ENCODE measurements at regions not wholly inside any gene's neighbourhood (a gene's known extent, or its start where the extent isn't known, plus 50 kb on each side); places are given as distances from the start of the nearest gene placed in this dataset.
A peak's percentile ranks its signal among the peaks of the same experiment; 100 is the strongest.

DNA sequence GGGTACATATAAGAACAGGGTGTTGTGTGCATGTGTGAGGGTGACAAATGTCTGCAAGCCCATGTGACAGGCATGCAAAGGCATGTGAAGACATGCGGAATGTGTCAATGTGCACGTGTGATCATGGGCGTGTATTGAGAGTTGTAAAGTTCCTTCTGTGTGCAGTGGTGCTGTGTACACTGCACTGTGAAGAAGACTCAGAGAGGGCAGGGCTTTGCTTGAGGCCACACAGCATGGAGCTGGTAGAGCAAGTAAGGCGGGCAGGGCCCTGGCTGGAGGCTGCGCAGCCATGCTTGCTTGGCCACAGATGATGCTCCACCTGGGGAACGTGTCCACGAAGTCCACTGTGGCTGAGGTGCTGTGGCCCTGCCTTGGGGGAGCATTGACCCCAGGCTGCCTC, 66.8 kb downstream of the PTPRS start:
- Mint-ChIP-seq H3K4me1 (ENCODE audit: unreplicated experiment) (no peaks in the 10 kb centered on the region), H3K9me3 (ENCODE audit: unreplicated experiment) (no peaks in the 10 kb centered on the region), H3K36me3 (ENCODE audit: unreplicated experiment) (peaks cover 15% of the 10 kb centered on the region), H3K27ac (ENCODE audit: unreplicated experiment) (no peak overlapping the region), H3K4me3 (ENCODE audit: unreplicated experiment) (no peak overlapping the region), H3K27me3 (ENCODE audit: unreplicated experiment) (no peaks in the 10 kb centered on the region)
- TF ChIP-seq, protein P1, sequence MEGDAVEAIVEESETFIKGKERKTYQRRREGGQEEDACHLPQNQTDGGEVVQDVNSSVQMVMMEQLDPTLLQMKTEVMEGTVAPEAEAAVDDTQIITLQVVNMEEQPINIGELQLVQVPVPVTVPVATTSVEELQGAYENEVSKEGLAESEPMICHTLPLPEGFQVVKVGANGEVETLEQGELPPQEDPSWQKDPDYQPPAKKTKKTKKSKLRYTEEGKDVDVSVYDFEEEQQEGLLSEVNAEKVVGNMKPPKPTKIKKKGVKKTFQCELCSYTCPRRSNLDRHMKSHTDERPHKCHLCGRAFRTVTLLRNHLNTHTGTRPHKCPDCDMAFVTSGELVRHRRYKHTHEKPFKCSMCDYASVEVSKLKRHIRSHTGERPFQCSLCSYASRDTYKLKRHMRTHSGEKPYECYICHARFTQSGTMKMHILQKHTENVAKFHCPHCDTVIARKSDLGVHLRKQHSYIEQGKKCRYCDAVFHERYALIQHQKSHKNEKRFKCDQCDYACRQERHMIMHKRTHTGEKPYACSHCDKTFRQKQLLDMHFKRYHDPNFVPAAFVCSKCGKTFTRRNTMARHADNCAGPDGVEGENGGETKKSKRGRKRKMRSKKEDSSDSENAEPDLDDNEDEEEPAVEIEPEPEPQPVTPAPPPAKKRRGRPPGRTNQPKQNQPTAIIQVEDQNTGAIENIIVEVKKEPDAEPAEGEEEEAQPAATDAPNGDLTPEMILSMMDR (IDR thresholded peaks at IDR 0.05) = no peak
- DNase-seq (ENCODE audit: extremely low spot score, unreplicated experiment) = no peak

DNA sequence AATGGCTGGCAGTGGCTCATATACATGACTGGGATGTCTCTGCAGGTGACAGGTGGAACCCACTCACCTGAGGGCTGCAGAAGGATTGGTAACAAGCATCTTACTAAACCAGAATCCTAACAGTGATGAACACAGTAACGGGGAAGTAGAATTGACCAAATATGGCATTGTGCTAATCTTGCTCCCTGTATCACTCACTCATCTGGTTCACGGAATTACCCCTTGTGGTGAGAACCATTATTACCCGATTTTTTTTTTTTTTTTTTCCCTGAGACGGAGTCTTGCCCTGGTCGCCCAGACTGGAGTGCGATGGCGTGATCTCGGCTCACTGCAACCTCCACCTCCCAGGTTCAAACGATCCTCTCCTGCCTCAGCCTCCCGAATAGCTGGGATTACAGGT, 69.5 kb downstream of the PTPRS start:
- Mint-ChIP-seq H3K4me3 (ENCODE audit: unreplicated experiment) (no peak overlapping the region), H3K27ac (ENCODE audit: unreplicated experiment) (no peak overlapping the region), H3K9me3 (ENCODE audit: unreplicated experiment) (no peaks in the 10 kb centered on the region), H3K4me1 (ENCODE audit: unreplicated experiment) (no peaks in the 10 kb centered on the region), H3K36me3 (ENCODE audit: unreplicated experiment) (peaks cover 17% of the 10 kb centered on the region), H3K27me3 (ENCODE audit: unreplicated experiment) (no peaks in the 10 kb centered on the region)
- TF ChIP-seq, protein P1 (IDR thresholded peaks at IDR 0.05) = peak; percentile 26
- no peak for DNase-seq (ENCODE audit: extremely low spot score, unreplicated experiment)

DNA sequence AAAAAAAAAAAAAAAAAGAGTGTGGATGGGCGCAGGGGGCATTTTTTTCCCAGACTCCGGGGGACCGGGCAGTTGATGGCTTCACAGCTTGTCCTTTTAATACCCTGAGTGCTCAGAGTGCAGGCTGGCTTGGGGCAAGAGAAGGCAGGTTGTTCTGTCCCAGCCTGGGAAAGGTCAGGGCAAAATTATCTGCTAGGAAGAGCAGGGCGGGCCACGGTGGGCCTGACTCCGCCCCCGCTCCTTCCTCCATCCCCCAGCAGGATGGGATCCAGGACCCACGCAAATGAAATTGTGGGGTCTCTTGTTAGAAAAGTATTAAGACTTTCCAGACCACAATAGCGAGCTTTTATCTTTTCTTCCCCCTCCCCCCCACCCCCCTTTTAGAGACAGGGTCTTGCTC, 70.7 kb downstream of the PTPRS start:
- H3K27ac Mint-ChIP-seq (ENCODE audit: unreplicated experiment) = no peak overlapping the region
- H3K27me3 Mint-ChIP-seq (ENCODE audit: unreplicated experiment) = no peaks in the 10 kb centered on the region
- no peaks in the 10 kb centered on the region for H3K9me3 Mint-ChIP-seq (ENCODE audit: unreplicated experiment)
- H3K4me3 Mint-ChIP-seq (ENCODE audit: unreplicated experiment) = no peak overlapping the region
- TF ChIP-seq, protein P1 (IDR thresholded peaks at IDR 0.05) = no peak
- no peaks in the 10 kb centered on the region for H3K4me1 Mint-ChIP-seq (ENCODE audit: unreplicated experiment)
- no peak for DNase-seq (ENCODE audit: extremely low spot score, unreplicated experiment)
- H3K36me3 Mint-ChIP-seq (ENCODE audit: unreplicated experiment) = peaks cover 14% of the 10 kb centered on the region

DNA sequence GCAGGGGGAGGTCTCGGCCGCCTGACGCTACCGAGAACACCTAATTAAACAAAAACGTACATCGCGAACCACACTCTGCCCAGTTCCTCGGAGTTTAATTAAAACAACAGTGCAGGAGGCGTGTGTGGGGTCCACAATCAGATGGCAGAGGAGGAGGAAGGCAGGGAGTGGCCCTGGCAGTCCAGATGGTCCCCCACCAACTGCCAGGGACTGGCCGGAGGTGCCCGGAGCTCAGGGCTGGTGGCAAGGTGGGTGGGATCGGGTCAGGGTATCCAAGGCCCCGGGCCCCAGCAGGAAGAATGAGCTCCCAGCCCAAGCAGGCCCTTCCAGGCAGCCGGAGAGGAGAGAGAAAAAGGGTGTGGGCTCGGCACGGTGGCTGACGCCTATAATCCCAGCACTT, 71.3 kb downstream of the PTPRS start:
- TF ChIP-seq, protein P1 (IDR thresholded peaks at IDR 0.05) = no peak
- H3K4me1 Mint-ChIP-seq (ENCODE audit: unreplicated experiment) = no peaks in the 10 kb centered on the region
- no peak overlapping the region for H3K4me3 Mint-ChIP-seq (ENCODE audit: unreplicated experiment)
- H3K27me3 Mint-ChIP-seq (ENCODE audit: unreplicated experiment) = no peaks in the 10 kb centered on the region
- DNase-seq (ENCODE audit: extremely low spot score, unreplicated experiment) = no peak
- H3K9me3 Mint-ChIP-seq (ENCODE audit: unreplicated experiment) = no peaks in the 10 kb centered on the region
- H3K36me3 Mint-ChIP-seq (ENCODE audit: unreplicated experiment) = peaks cover 14% of the 10 kb centered on the region
- H3K27ac Mint-ChIP-seq (ENCODE audit: unreplicated experiment) = no peak overlapping the region

DNA sequence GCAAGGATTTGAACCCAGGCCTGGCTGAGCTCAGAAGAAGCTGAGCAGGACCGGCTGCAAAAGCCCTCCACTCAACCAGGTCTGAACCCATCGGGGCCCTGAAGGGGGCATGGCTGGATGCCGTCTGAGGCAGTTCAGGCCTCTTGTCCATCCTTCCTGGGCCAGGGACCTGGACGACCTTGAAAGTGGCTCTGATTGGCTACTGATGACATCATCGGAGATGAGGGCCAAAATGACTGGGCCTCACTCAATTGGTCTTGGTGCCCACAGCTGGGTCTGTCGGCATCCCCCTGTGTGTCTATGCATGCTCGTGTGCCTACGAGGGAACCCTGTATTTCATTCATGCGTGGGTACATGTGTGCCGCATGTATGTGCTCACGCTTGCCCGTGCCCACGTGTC, 71.8 kb downstream of the PTPRS start:
- TF ChIP-seq, protein P1 (IDR thresholded peaks at IDR 0.05) = no peak
- Mint-ChIP-seq H3K9me3 (ENCODE audit: unreplicated experiment) (no peaks in the 10 kb centered on the region), H3K4me1 (ENCODE audit: unreplicated experiment) (no peaks in the 10 kb centered on the region), H3K27me3 (ENCODE audit: unreplicated experiment) (no peaks in the 10 kb centered on the region), H3K36me3 (ENCODE audit: unreplicated experiment) (peaks cover 14% of the 10 kb centered on the region), H3K27ac (ENCODE audit: unreplicated experiment) (no peak overlapping the region), H3K4me3 (ENCODE audit: unreplicated experiment) (no peak overlapping the region)
- DNase-seq (ENCODE audit: extremely low spot score, unreplicated experiment) = no peak
